Activated B cell treated with CpG ODN at 0.5 μM for 24 hours (primary cell): ENCODE measurements at regions not wholly inside any gene's neighbourhood (a gene's known extent, or its start where the extent isn't known, plus 50 kb on each side); places are given as distances from the start of the nearest gene placed in this dataset.

Experiments used
- ATAC-seq: fragments of 200-7000 bp; cut with Tn5 transposase; one replicate; pipeline ENCODE4 v1.10.0; 2021; ENCODE audit warnings: low read depth, mild to moderate bottlenecking, moderate library complexity
- CTCF ChIA-PET: fragments of 350-600 bp; sonication (Branson Sonifier 250); formaldehyde crosslinking; loops from one replicate; lab custom pipeline; 2021; ENCODE audit warnings: antibody characterized with exemption; lab: Charles Lee
- POLR2A ChIA-PET: fragments of 350-600 bp; sonication (Branson Sonifier 250); formaldehyde crosslinking; loops from one replicate; lab custom pipeline; 2021; ENCODE audit warnings: antibody characterized with exemption; lab: Charles Lee
- DNase-seq: peaks from one replicate; pipeline ENCODE4 v3.0.0; 2022
- H3K27ac Mint-ChIP-seq: one replicate; pipeline ENCODE4 v1.8.0; 2020; ENCODE audit warnings: mixed read lengths
- H3K27me3 Mint-ChIP-seq: one replicate; pipeline ENCODE4 v1.8.0; 2021; ENCODE audit warnings: mixed read lengths
- H3K36me3 Mint-ChIP-seq: one replicate; pipeline ENCODE4 v1.8.0; 2021; ENCODE audit warnings: low read depth, mixed read lengths
- H3K4me1 Mint-ChIP-seq: one replicate; pipeline ENCODE4 v1.8.0; 2021; ENCODE audit warnings: mixed read lengths
- H3K4me3 Mint-ChIP-seq: one replicate; pipeline ENCODE4 v1.8.0; 2020; ENCODE audit warnings: mild to moderate bottlenecking, mixed read lengths
- H3K9me3 Mint-ChIP-seq: one replicate; pipeline ENCODE4 v1.8.0; 2020; ENCODE audit warnings: mixed read lengths
- intact Hi-C: fragments of 100-400 bp; cut with micrococcal nuclease; formaldehyde crosslinking; loops from one replicate; pipeline ENCODE4 v1.15.1; 2024
- TF ChIP-seq, protein P1 (sequence below): fragments of 200-600 bp; IDR thresholded peaks from one replicate; pipeline ENCODE4 v1.8.0; 2022; ENCODE audit warnings: antibody characterized with exemption, mild to moderate bottlenecking

DNA sequence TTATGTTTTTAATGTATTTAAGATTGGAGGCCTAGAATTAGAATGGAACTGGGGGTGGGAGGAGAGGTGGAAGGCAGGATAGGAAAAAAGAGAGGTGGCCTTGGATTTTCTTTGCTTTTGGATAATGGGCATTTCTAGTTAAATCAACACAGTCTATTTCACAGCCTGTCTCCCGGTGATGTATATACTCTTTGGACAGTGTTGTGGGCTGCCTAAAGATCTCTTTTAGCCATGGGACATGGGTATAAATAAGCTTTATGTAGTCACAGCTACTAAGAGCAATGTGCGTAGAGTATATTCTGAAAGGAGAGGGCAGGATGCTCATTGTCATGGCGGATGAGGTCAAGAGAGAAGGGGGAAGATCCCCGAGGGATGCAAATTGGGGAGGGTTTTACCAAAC lies 1084.4 kb upstream of the RBFOX1 start:
- peaks cover 3% of the 10 kb centered on the region for H3K9me3 Mint-ChIP-seq
- TF ChIP-seq, protein P1, sequence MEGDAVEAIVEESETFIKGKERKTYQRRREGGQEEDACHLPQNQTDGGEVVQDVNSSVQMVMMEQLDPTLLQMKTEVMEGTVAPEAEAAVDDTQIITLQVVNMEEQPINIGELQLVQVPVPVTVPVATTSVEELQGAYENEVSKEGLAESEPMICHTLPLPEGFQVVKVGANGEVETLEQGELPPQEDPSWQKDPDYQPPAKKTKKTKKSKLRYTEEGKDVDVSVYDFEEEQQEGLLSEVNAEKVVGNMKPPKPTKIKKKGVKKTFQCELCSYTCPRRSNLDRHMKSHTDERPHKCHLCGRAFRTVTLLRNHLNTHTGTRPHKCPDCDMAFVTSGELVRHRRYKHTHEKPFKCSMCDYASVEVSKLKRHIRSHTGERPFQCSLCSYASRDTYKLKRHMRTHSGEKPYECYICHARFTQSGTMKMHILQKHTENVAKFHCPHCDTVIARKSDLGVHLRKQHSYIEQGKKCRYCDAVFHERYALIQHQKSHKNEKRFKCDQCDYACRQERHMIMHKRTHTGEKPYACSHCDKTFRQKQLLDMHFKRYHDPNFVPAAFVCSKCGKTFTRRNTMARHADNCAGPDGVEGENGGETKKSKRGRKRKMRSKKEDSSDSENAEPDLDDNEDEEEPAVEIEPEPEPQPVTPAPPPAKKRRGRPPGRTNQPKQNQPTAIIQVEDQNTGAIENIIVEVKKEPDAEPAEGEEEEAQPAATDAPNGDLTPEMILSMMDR: no peak
- CTCF ChIA-PET: no interaction called here
- no peak overlapping the region for H3K4me3 Mint-ChIP-seq
- H3K27ac Mint-ChIP-seq: no peak overlapping the region
- no peaks in the 10 kb centered on the region for H3K4me1 Mint-ChIP-seq
- H3K27me3 Mint-ChIP-seq: no peaks in the 10 kb centered on the region
- POLR2A ChIA-PET: no interaction called here
- no peaks in the 10 kb centered on the region for H3K36me3 Mint-ChIP-seq
- DNase-seq (no peak), ATAC-seq (no peak)
- intact Hi-C loops: no loop called here

DNA sequence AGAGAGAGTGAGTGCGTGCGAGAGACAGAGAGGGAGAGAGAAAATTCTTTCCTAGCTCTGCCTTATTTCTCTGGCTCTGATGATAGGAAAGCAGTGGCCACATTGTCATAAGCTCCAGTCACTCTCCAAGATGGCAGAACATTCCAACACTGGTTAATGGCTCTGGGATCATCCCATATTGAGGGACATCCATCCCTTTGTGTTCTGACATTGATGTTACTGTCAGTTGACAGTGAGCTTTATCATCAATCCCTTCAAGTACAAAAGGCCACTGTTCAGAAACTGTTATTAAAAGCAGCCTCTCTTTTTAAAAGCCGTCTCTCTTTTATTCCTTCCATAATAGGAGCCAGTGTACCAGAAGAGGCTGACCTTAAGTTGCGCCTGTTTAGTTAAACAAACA lies 1084.9 kb upstream of the RBFOX1 start:
- H3K9me3 Mint-ChIP-seq: peaks cover 3% of the 10 kb centered on the region
- H3K4me1 Mint-ChIP-seq: no peaks in the 10 kb centered on the region
- intact Hi-C loops: no loop called here
- H3K27me3 Mint-ChIP-seq: no peaks in the 10 kb centered on the region
- ChIA-PET POLR2A (no interaction called here), CTCF (no interaction called here)
- TF ChIP-seq, protein P1: no peak
- no peaks in the 10 kb centered on the region for H3K36me3 Mint-ChIP-seq
- no peak overlapping the region for H3K27ac Mint-ChIP-seq
- ATAC-seq: no peak
- no peak for DNase-seq
- H3K4me3 Mint-ChIP-seq: no peak overlapping the region

DNA sequence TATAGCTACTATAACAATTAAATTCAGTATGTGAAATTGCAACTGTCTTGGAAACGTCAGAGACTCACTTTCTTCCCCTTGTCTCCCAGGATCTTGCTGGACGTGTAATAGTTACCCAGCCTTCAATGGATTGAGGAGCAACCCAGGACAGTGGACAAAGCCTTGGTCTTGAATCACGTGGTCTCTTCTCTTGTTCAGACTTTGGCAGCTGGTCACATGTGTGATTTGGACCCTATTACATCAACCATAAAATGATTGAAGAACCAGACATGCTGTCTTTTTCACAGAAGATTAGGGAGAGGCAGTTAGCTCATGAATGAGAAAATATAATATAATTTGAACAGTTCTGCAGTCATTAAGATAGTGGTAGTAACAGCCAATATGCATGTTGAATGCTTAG lies 1085.5 kb upstream of the RBFOX1 start:
- ATAC-seq (no peak), DNase-seq (no peak)
- H3K4me1 Mint-ChIP-seq: no peaks in the 10 kb centered on the region
- H3K9me3 Mint-ChIP-seq: peaks cover 3% of the 10 kb centered on the region
- TF ChIP-seq, protein P1: no peak
- H3K27ac Mint-ChIP-seq: no peak overlapping the region
- H3K36me3 Mint-ChIP-seq: no peaks in the 10 kb centered on the region
- ChIA-PET POLR2A (no interaction called here), CTCF (no interaction called here)
- H3K27me3 Mint-ChIP-seq: no peaks in the 10 kb centered on the region
- intact Hi-C loops: no loop called here
- no peak overlapping the region for H3K4me3 Mint-ChIP-seq

DNA sequence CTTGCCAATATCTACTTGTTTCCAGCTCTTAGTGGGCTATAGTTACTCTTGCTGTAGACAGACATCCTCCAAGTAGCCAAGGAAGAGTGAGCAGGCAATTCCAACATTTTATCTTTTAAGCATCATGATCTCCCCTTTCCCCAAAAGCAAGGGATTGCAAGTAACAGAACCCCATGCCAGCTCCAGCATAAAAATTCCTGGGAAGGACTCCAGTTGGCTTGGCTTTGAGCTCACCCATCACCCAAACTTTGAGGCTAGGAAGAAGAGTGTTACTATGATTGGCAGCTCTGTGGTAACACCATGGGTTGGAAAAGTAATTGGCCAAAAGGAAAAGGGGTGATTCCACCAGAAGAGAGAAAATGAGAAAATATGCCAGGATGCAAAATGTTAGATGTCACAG lies 1086.4 kb upstream of the RBFOX1 start:
- Mint-ChIP-seq H3K27me3 (no peaks in the 10 kb centered on the region), H3K9me3 (peaks cover 3% of the 10 kb centered on the region), H3K36me3 (no peaks in the 10 kb centered on the region), H3K27ac (no peak overlapping the region), H3K4me3 (no peak overlapping the region), H3K4me1 (no peaks in the 10 kb centered on the region)
- ATAC-seq (no peak), DNase-seq (no peak)
- ChIA-PET CTCF (no interaction called here), POLR2A (no interaction called here)
- TF ChIP-seq, protein P1: no peak
- intact Hi-C loops: no loop called here

DNA sequence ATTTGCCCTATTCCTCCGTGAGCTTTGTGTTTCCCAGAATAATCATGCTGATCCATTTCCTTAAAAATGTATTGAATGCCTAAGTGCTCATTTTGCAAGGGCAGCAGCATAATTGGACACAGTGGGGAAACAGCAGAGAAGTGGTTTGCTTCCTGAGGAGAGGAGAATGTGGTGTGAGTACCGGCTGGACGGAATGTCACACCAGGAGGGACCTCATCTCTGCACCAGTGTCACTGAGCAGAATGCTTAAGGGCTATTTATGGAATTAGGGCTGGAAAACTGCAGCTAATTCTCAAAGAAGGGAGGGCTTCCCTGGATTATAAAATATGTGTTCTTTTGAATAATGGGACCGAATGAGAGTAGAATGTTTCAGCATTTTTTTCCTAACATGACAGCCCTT lies 1100.6 kb upstream of the RBFOX1 start:
- Mint-ChIP-seq H3K27ac (no peak overlapping the region), H3K36me3 (no peaks in the 10 kb centered on the region), H3K4me3 (no peak overlapping the region), H3K9me3 (peaks cover 12% of the 10 kb centered on the region), H3K27me3 (no peaks in the 10 kb centered on the region), H3K4me1 (no peaks in the 10 kb centered on the region)
- TF ChIP-seq, protein P1: no peak
- POLR2A ChIA-PET: no interaction called here
- ATAC-seq: no peak
- DNase-seq: no peak
- CTCF ChIA-PET: no interaction called here
- intact Hi-C loops: no loop called here
